IPS-15b (cell line): ENCODE measurements at regions not wholly inside any gene's neighbourhood (a gene's known extent, or its start where the extent isn't known, plus 50 kb on each side); places are given as distances from the start of the nearest gene placed in this dataset.
"Not testable (repeated sequence)": the region's sequence is repeated elsewhere in the genome, so short reads cannot be mapped to it uniquely, and the experiment has no call there.

ENCODE experiments used
- H3K27me3 ChIP-seq: one replicate; pipeline ENCODE4 v1.6.1; 2013; ENCODE audit warnings: low read length; ENCODE audit not compliant: control insufficient read depth, insufficient read depth
- H3K36me3 ChIP-seq: one replicate; pipeline ENCODE4 v1.6.1; 2013; ENCODE audit warnings: low read length; ENCODE audit not compliant: control insufficient read depth, insufficient read depth
- H3K4me1 ChIP-seq: one replicate; pipeline ENCODE4 v1.6.1; 2013; ENCODE audit warnings: mild to moderate bottlenecking, low read length; ENCODE audit not compliant: control insufficient read depth, insufficient read depth
- H3K4me3 ChIP-seq: one replicate; pipeline ENCODE4 v1.5.1; 2013; ENCODE audit warnings: low read depth, low read length
- H3K9ac ChIP-seq: one replicate; pipeline ENCODE4 v1.6.1; 2013; ENCODE audit warnings: low read depth, mild to moderate bottlenecking, low read length
- H3K9me3 ChIP-seq: one replicate; pipeline ENCODE4 v1.6.1; 2013; ENCODE audit warnings: mild to moderate bottlenecking, low read length; ENCODE audit not compliant: control insufficient read depth, insufficient read depth

DNA sequence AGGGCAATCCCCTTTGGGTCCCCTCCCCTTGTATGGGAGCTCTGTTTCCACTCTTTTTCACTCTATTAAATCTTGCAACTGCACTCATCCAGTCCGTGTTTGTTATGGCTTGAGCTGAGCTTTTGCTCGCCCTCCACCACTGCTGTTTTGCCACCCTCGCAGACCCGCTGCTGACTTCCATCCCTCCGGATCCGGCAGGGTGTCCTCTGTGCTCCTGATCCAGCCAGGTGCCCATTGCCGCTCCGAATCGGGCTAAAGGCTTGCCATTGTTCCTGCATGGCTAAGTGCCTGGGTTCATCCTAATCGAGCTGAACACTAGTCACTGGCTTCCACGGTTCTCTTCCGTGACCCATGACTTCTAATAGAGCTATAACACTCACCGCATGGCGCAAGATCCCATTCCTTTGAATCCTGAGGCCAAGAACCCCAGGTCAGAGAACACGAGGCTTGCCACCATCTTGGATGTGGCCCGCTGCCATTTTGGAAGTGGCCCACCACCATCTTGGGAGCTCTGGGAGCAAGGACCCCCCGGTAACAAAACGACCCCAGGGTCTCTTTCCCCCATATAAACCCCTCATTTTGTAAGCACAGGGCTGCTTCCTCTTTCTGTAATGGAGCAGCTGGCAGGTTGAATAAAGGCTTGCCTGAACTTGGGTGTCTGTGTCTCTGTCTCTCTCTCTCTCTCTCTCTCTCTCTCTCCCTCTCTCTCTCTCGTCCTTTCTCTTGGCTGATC lies 1166.2 kb downstream of the TAF11L14 start:
- H3K4me1 ChIP-seq, result peaks cover 20% of the 10 kb centered on the region
- H3K9ac ChIP-seq, result no peak overlapping the region
- H3K27me3 ChIP-seq, result no peaks in the 10 kb centered on the region
- H3K36me3 ChIP-seq, result no peaks in the 10 kb centered on the region
- no peak overlapping the region for H3K4me3 ChIP-seq
- no peaks in the 10 kb centered on the region for H3K9me3 ChIP-seq

DNA sequence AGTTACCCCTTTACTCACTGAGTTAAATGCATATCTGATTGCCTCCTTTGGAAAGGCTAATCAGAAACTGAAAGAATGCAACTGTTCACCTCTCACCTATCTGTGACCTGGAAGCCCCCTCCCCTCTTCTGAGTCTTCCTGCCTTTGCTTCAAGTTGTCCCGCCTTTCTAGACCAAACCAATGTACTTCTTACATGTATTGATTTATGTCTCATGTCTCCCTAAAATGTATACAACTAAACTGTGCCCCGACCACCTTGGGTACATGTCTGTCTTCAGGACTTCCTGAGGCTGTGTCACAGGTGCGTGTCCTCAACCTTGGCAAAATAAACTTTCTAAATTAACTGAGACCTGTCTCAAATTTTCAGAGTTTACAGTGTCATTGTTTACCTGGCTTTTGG lies 1167.2 kb downstream of the TAF11L14 start:
- H3K9ac ChIP-seq, H3K4me3 ChIP-seq, H3K27me3 ChIP-seq, H3K9me3 ChIP-seq, H3K36me3 ChIP-seq: not testable (repeated sequence)
- peaks cover 20% of the 10 kb centered on the region for H3K4me1 ChIP-seq

DNA sequence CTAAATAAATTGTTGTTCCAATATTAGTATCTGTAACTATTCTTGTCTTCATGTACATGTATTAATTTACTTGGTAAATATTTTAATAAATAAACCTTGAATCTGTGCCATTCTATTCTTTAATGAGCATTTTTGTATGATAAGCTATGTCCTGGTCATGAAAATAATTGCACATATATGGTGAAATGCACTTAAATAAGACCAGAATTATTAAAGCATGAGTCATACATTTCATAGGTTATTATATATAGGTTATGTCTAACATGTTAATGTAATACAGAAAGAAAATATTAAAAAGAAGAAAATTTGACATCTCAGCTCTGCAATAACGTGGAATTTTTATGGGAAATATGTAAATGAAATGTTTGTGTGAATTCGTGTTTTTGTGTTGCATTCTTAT lies 1168.1 kb downstream of the TAF11L14 start:
- H3K27me3 ChIP-seq, result no peaks in the 10 kb centered on the region
- no peak overlapping the region for H3K4me3 ChIP-seq
- H3K9ac ChIP-seq, result no peak overlapping the region
- peaks cover 13% of the 10 kb centered on the region for H3K4me1 ChIP-seq
- H3K9me3 ChIP-seq, result no peaks in the 10 kb centered on the region
- H3K36me3 ChIP-seq, result no peaks in the 10 kb centered on the region

DNA sequence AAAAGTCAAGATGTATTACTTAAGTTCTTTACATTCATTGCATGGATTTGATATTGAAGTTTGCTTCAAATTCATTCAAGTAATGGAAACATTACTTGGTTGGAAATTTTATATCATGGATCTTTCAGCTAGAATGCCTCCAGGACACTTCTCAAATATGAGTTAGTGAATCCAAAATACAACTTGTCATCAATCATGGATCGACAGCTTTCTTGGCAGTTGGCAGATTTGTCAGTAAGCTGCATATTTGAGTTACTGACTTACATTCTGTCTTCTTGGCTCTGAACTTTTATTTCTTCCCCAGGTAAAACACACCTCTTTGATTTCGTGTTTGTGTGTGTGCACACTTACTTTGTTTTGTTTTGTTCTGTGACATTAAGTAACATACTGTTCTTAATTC lies 1171.1 kb downstream of the TAF11L14 start:
- Histone ChIP-seq H3K36me3 (no peaks in the 10 kb centered on the region), H3K27me3 (no peaks in the 10 kb centered on the region), H3K4me1 (peaks cover 6% of the 10 kb centered on the region), H3K9ac (no peak overlapping the region), H3K4me3 (no peak overlapping the region), H3K9me3 (no peaks in the 10 kb centered on the region)

DNA sequence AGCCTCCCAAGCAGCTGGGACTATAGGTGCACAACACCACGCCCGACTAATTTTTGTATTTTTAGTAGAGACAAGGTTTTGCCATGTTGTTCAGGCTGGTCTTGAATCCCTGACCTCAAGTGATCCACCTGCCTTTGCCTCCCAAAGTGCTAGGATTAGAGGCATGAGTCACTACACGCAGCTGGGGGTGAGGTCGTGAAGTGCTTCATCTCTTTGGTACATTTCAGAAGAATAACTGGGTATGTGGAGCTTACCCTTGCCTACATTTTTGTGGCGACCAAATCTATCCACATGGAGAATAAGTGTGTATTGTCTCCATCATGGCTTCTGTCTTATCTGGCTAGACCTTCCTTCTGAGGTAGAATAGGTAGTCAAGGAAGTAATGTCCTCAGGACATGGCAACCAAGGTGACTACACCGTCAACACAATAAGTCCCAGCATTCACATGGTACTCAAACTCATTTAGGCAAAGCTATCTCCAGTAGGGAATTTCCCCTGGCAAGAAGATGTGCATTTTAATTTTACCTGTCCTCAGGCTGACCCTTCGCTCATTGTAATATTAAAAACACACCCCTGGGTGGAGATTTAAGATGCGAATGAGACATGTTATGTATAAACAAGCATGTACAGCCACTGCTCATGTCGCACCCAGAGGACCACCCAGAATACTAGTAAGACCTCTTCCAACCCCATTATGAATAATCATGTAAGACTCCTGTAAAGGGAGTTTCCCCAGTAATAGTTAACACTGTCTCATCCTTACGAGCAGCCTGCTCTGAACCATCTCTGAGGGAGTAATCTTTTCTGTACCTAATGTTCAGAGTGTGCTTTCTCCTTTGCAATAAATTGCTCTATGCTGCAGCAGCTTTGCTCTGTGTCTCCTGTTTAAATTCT lies 1173.2 kb downstream of the TAF11L14 start:
- H3K9ac ChIP-seq, result no peak overlapping the region
- no peaks in the 10 kb centered on the region for H3K9me3 ChIP-seq
- no peak overlapping the region for H3K4me3 ChIP-seq
- peaks cover 9% of the 10 kb centered on the region for H3K4me1 ChIP-seq
- H3K27me3 ChIP-seq, result no peaks in the 10 kb centered on the region
- no peaks in the 10 kb centered on the region for H3K36me3 ChIP-seq

DNA sequence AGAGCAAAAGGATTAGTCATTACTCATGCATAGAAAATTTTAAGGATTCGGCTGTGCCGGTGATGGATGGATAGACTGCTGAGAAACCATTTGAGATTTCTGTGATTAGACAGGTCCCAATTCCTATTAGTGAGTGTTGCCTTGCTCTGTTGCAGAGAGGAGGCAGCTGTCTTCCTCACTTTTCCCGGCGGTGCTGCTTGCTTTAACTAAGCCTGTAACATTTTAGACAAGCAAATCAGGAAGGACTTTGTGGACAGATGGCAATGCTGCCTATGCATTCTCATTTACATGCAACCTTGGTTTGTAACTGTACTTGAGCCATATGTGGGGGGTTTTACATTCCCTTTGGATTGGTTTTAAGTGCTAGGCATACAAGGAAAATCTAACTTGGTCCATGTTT lies 1176.3 kb downstream of the CDH18 start:
- H3K36me3 ChIP-seq, result no peaks in the 10 kb centered on the region
- no peaks in the 10 kb centered on the region for H3K27me3 ChIP-seq
- no peak overlapping the region for H3K4me3 ChIP-seq
- H3K4me1 ChIP-seq, result peaks cover 9% of the 10 kb centered on the region
- no peaks in the 10 kb centered on the region for H3K9me3 ChIP-seq
- no peak overlapping the region for H3K9ac ChIP-seq

DNA sequence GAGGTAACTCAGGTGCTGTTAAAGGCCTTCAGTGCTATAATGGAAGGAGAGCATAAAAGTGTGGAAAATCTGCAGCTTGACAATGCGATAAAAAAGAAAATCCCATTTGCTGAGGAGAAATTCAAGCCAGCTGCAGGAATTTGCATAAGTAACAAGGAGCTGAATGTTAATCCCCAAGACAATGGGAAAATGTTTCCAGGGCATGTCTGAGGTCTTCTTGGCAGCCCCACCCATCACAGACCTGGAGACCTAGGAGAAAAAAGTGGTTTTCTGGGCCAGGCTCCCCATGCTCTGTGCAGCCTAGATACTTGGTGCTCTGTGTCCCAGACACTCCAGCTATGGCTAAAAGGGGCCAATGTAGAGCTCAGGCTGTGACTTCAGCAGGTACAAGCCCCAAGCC lies 1159.6 kb downstream of the CDH18 start:
- Histone ChIP-seq H3K9ac (no peak overlapping the region), H3K4me3 (no peak overlapping the region), H3K36me3 (no peaks in the 10 kb centered on the region), H3K4me1 (no peaks in the 10 kb centered on the region), H3K9me3 (no peaks in the 10 kb centered on the region), H3K27me3 (no peaks in the 10 kb centered on the region)

DNA sequence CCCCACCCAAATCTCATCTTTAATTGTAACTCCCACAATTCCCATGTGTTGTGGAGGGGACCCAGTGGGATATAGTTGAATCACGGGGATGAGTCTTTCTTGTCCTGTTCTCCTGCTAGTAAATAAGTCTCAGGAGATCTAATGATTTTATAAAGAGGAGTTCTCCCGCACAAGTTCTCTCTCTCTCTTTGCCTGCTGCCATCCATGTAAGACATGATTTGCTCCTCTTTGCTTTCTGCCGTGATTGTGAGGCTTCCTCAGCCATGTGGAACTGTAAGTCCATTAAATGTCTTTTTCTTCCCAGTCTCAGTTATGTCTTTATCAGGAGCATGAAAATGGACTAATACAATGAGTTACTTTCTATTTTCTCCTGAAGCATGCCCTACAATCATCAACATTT lies 1158.5 kb downstream of the CDH18 start:
- Histone ChIP-seq H3K9ac (no peak overlapping the region), H3K4me1 (no peaks in the 10 kb centered on the region), H3K36me3 (no peaks in the 10 kb centered on the region), H3K27me3 (no peaks in the 10 kb centered on the region), H3K4me3 (no peak overlapping the region), H3K9me3 (no peaks in the 10 kb centered on the region)

DNA sequence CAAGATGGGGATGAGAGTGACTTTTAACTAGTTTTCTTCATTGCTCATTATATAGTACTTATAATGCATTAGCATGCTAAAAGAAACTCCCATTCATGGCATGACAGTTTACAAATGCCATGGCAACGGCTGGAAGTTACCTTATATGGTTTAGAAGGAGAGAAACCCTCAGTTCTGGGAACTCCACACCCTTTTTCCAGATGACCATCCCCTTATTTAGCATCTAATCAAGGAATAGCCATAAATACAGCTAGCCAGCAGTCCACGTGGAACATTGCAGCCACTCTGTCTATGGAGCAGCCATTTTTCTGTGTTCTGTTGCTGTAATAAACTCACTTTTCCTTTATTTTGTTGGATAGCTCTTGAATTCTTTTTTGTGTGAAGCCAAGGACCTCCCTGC lies 1137.8 kb downstream of the CDH18 start:
- no peak overlapping the region for H3K4me3 ChIP-seq
- H3K27me3 ChIP-seq, result no peaks in the 10 kb centered on the region
- no peaks in the 10 kb centered on the region for H3K36me3 ChIP-seq
- H3K9me3 ChIP-seq, result no peaks in the 10 kb centered on the region
- H3K4me1 ChIP-seq, result no peaks in the 10 kb centered on the region
- no peak overlapping the region for H3K9ac ChIP-seq

DNA sequence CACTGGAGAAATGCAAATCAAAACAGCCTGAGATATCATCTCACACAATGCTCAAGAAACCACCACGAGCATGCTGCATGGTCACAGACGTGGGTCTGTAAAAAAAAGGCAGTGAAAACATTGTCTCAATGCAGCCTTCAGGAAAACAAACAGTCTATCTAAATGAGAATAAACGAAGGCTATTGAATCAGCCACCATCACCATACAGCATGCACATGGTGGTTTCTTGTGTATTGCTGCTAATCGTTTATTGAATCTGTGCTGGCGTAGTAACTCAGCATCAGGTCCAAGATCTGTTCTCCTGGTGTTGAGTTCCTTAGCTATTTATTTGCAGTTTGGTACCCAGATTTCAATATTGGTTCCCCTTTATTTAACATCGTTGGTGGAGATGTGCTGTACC lies 1115.0 kb downstream of the CDH18 start:
- H3K36me3 ChIP-seq, result no peaks in the 10 kb centered on the region
- H3K9ac ChIP-seq, result no peak overlapping the region
- H3K4me3 ChIP-seq, result no peak overlapping the region
- H3K27me3 ChIP-seq, result no peaks in the 10 kb centered on the region
- H3K4me1 ChIP-seq, result peaks cover 6% of the 10 kb centered on the region
- no peaks in the 10 kb centered on the region for H3K9me3 ChIP-seq

DNA sequence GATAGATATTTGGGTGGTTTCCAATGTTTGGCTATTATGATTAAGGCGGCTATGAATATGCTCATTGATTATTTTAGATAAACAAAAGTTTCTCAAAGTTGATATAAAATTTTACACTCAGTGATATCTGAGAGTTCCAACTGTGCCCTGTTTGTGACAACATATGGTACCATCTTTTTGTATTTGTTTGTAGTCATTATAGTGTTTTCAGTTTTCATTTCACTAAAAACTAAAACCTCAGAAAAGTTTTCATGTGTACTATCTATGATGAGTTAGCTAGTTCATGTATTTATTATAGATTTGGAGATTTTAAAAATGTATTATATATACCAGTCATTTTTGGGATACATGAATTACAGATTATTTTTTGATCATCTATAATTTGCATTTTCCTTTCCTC lies 1111.4 kb downstream of the CDH18 start:
- Histone ChIP-seq H3K27me3 (no peaks in the 10 kb centered on the region), H3K36me3 (no peaks in the 10 kb centered on the region), H3K9me3 (no peaks in the 10 kb centered on the region), H3K4me1 (peaks cover 6% of the 10 kb centered on the region), H3K4me3 (no peak overlapping the region), H3K9ac (no peak overlapping the region)

DNA sequence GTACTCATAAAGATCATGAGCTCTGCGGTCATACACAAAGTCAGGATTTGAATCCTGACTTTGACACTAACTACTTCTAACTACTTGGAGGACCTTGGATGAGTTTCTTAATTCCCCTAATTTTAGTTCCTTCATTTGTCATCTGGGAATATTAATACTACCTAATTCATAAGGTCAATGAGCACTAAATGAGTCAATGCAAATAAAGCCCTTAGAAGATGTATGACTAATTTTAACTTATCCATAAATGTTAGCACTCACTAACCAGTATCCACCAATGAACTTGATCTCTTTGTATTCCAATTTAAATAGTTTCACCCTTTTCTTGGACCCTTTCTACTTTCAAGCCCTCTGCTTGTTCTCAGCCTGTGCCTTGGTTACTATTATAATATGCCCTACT lies 1106.4 kb downstream of the CDH18 start:
- Histone ChIP-seq H3K4me3 (no peak overlapping the region), H3K36me3 (no peaks in the 10 kb centered on the region), H3K9me3 (no peaks in the 10 kb centered on the region), H3K4me1 (no peaks in the 10 kb centered on the region), H3K27me3 (no peaks in the 10 kb centered on the region), H3K9ac (no peak overlapping the region)
